ENCODE measurements at regions not wholly inside any gene's neighbourhood (a gene's known extent, or its start where the extent isn't known, plus 50 kb on each side); places are given as distances from the start of the nearest gene placed in this dataset.
A peak's percentile ranks its signal among the peaks of the same experiment; 100 is the strongest.

DNA sequence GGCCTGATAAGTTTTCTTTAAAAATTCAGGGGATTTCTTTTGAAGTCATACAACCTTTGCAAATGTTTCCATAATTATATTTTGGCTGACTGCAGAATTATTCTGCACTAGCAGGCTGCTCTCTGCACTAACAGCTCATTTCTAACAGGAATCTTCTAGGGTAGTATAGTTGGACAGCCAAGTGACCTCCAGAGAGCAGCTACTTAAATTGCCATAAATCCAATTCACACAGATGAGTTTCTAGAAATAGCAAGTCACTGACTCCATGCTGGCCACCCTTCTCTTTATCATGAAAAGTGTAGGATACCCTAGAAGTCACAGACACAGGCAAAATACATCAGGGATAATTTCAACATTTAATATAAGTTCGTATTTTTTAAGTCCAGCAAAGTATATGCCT, 110.9 kb upstream of the TARS1 start:
- no peak overlapping the region for H3K4me3 ChIP-seq (replicated peaks; ENCODE audit: low read depth, low read length)
- TF ChIP-seq, protein P1, sequence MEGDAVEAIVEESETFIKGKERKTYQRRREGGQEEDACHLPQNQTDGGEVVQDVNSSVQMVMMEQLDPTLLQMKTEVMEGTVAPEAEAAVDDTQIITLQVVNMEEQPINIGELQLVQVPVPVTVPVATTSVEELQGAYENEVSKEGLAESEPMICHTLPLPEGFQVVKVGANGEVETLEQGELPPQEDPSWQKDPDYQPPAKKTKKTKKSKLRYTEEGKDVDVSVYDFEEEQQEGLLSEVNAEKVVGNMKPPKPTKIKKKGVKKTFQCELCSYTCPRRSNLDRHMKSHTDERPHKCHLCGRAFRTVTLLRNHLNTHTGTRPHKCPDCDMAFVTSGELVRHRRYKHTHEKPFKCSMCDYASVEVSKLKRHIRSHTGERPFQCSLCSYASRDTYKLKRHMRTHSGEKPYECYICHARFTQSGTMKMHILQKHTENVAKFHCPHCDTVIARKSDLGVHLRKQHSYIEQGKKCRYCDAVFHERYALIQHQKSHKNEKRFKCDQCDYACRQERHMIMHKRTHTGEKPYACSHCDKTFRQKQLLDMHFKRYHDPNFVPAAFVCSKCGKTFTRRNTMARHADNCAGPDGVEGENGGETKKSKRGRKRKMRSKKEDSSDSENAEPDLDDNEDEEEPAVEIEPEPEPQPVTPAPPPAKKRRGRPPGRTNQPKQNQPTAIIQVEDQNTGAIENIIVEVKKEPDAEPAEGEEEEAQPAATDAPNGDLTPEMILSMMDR (IDR thresholded peaks at IDR 0.05; ENCODE audit: low read length, missing control alignments): no peak
- DNase-seq (ENCODE audit: low read depth): no peak

DNA sequence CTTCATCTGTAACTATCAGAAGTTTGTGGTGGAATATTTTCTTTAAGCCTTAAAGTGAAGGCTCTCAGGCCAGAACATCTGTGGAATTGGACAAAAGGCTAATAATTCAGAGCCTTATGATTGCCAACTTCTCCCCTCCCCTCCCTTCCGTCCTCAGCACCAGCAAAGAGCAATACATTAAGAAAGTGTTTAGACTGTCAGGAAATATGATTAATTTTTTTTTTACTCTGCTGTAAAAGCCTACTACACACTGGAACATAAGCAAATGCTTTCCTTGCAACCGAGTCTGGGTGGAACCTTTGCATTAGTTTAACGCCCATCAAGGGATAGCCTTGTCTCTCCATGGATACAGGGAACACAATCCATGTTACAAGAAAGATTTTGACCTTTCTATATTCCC, 110.3 kb upstream of the TARS1 start:
- H3K4me3 ChIP-seq (replicated peaks; ENCODE audit: low read depth, low read length): no peak overlapping the region
- TF ChIP-seq, protein P1 (IDR thresholded peaks at IDR 0.05; ENCODE audit: low read length, missing control alignments): no peak
- DNase-seq (ENCODE audit: low read depth): peak; percentile 48

DNA sequence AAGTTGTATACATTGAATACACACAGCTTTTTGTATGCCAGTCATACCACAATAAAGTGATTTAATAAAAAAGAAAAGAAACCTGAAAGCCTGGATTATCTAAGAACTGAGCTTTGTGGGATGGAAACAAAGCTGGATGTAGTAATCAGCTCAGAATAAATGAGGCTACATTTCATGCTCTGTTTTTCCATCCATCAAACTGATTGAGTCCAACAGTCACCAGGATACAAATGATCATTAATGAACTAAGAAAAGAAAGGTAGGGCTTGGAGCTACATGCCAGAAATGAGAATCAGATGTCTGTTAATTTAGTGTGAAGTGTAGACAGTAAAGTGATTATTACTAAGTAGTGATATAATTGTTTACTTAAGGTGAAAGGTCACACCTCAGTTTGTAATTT, 109.8 kb upstream of the TARS1 start:
- H3K4me3 ChIP-seq (replicated peaks; ENCODE audit: low read depth, low read length): no peak overlapping the region
- TF ChIP-seq, protein P1 (IDR thresholded peaks at IDR 0.05; ENCODE audit: low read length, missing control alignments): no peak
- DNase-seq (ENCODE audit: low read depth): no peak

DNA sequence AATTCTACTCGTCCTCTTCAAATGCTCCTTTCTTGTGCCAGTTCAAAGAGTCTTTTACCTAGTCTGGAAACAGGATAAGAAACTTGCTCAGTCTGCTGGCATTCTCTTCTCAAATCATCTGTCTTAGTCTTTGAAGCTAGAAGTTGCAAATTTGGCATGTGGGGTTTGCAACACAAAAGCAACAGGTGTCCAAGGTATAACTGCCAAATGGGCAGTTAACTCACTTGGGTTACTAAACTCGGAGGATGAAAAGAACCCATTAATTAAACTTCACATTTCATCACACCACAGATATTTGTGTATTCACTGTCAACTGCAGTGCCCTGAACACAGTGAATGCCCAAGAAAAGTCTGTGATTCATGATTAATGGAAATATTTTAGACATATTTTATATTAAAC, 108.0 kb upstream of the TARS1 start:
- no peak overlapping the region for H3K4me3 ChIP-seq (replicated peaks; ENCODE audit: low read depth, low read length)
- TF ChIP-seq, protein P1 (IDR thresholded peaks at IDR 0.05; ENCODE audit: low read length, missing control alignments): no peak
- DNase-seq (ENCODE audit: low read depth): no peak

DNA sequence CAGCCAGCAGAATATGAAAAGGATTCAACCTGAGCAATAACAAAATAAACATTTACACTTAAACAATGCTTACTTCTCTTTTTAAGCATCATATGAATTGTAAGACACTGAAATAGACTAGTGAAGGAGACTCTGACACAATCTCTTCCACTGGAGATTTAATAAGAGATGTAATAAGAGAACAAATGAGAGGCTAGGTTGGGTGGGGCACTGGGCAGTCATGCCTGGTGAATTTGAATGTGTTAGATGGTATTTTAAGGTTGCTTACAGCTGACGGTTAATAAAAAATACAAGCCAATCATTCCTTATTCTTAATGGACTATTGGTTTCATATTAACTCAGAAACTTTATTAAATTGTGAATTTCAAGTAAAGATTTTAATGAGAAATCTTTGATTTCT, 105.9 kb upstream of the TARS1 start:
- H3K4me3 ChIP-seq (replicated peaks; ENCODE audit: low read depth, low read length): no peak overlapping the region
- TF ChIP-seq, protein P1 (IDR thresholded peaks at IDR 0.05; ENCODE audit: low read length, missing control alignments): no peak
- no peak for DNase-seq (ENCODE audit: low read depth)

DNA sequence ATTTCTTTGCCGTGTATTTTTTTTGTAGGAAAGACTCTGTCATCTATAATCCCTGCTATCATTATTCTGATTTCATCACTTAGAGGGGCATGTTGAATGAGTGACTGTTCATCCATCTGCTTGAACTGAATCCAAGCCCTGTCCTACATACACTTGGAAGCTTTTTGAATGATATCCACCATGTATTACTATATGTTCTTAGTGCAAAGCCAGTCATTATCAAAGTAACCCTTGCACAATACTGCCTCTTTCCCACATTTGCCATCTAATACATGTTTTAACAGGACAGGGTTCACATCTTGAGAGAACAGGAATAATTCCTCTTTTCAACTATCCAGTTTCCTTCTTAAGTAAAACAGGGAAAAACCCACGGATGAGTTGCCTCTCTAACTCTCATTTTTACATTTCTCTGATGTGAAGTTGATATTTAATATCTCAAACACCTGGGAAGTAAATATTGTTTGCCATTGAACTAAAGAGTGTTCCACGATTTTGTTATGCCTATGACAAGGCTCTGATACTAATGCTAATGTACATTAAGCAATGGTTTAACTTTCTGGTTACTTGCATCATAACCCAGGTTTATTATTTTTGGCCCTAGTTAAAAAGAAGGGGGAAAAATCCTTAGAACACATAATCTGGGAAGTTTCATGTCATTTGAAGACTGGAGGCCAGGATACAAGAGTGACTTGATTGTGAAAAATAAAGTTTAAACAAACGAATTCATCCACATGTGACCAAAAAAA, 103.7 kb upstream of the TARS1 start:
- DNase-seq (ENCODE audit: low read depth): peak; percentile 61

More for the DNA sequence above, 103.7 kb upstream of the TARS1 start:
- no peak overlapping the region for H3K4me3 ChIP-seq (replicated peaks; ENCODE audit: low read depth, low read length)
- TF ChIP-seq, protein P1 (IDR thresholded peaks at IDR 0.05; ENCODE audit: low read length, missing control alignments): no peak
